Mammary epithelial cell (primary cell): ENCODE measurements at regions not wholly inside any gene's neighbourhood (a gene's known extent, or its start where the extent isn't known, plus 50 kb on each side); places are given as distances from the start of the nearest gene placed in this dataset.

Source experiments
- EZH2 ChIP-seq: IDR thresholded peaks from 2 replicates; pipeline ENCODE4 v1.6.1; 2012; ENCODE audit warnings: low read length, inconsistent platforms, borderline replicate concordance
- TF ChIP-seq, protein P1 (sequence below), 2 donors: IDR thresholded peaks in 1 of 2; conservative IDR thresholded peaks in 1 of 2; 2 replicates each; pipeline ENCODE4 v1.5.1; 2011 to 2012; ENCODE audit warnings: inconsistent platforms in 2 of 2, low read length in 2 of 2, mild to moderate bottlenecking in 2 of 2, control low read depth in 1 of 2, low read depth in 1 of 2; ENCODE audit not compliant: insufficient read depth in 1 of 2; ENCODE audit errors: extremely low read depth in 1 of 2

DNA sequence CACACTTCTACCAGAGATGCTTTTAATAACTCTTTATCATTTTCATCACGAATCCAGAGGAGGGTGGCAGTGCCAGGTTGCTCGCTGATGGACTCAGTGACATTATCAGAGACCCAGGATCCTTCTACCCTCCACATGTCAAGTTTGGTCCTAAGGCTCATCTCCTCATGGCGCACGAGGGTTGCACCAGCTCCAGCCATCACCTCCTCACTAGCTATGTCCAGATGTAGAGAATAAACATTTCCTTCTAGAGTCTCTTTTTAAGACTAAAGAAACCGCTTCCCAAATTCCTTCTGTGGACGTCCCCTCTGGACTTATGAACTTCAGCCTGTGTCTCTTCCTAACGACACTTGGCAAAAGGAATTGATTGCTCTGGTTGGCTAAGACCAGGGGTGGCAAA, 178.7 kb downstream of the BMP7 start:
- TF ChIP-seq, protein P1, sequence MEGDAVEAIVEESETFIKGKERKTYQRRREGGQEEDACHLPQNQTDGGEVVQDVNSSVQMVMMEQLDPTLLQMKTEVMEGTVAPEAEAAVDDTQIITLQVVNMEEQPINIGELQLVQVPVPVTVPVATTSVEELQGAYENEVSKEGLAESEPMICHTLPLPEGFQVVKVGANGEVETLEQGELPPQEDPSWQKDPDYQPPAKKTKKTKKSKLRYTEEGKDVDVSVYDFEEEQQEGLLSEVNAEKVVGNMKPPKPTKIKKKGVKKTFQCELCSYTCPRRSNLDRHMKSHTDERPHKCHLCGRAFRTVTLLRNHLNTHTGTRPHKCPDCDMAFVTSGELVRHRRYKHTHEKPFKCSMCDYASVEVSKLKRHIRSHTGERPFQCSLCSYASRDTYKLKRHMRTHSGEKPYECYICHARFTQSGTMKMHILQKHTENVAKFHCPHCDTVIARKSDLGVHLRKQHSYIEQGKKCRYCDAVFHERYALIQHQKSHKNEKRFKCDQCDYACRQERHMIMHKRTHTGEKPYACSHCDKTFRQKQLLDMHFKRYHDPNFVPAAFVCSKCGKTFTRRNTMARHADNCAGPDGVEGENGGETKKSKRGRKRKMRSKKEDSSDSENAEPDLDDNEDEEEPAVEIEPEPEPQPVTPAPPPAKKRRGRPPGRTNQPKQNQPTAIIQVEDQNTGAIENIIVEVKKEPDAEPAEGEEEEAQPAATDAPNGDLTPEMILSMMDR (conservative IDR thresholded peaks at IDR 0.05 in 1 of 2, IDR thresholded peaks at IDR 0.05 in 1 of 2; ENCODE audit: extremely low read depth in 1 of 2, insufficient read depth in 1 of 2, low read depth in 1 of 2, low read length in 2 of 2) = no peak
- TF ChIP-seq EZH2 = no peak
